K562 (cell line): ENCODE measurements at regions not wholly inside any gene's neighbourhood (a gene's known extent, or its start where the extent isn't known, plus 50 kb on each side); places are given as distances from the start of the nearest gene placed in this dataset.

ENCODE experiments used
- BCOR ChIP-seq: fragments of 450-650 bp; IDR thresholded peaks from 2 replicates; pipeline ENCODE4 v1.6.1; 2016
- CBX3 ChIP-seq, 2 experiments: IDR thresholded peaks; 1 replicate in 1 of 2; 2 replicates in 1 of 2; pipeline ENCODE4 v1.6.1; 2012; ENCODE audit warnings: inconsistent platforms in 2 of 2, low read length in 2 of 2, borderline replicate concordance in 1 of 2, control low read depth in 1 of 2
- ELF1 ChIP-seq: fragments of 200-800 bp; sonication (Bioruptor generic); IDR thresholded peaks from 2 replicates; pipeline ENCODE4 v1.6.1; 2016; ENCODE audit warnings: missing genetic modification characterization, missing compliant biosample characterization
- HCFC1 ChIP-seq: IDR thresholded peaks from 2 replicates; pipeline ENCODE4 v1.6.1; 2012; ENCODE audit warnings: low read depth, low read length, improper control_type of control experiment
- HDGF ChIP-seq: fragments of 450-650 bp; IDR thresholded peaks from 2 replicates; pipeline ENCODE4 v1.6.1; 2016
- HIVEP1 ChIP-seq: fragments of 250-450 bp; sonication (Bioruptor Pico); IDR thresholded peaks from 2 replicates; pipeline ENCODE4 v1.4.0; 2020; ENCODE audit warnings: mild to moderate bottlenecking
- HSF4 ChIP-seq: fragments of 250-450 bp; sonication (Bioruptor Pico); IDR thresholded peaks from 2 replicates; pipeline ENCODE4 v2.1.2; 2022; ENCODE audit warnings: mild to moderate bottlenecking, moderate library complexity, borderline replicate concordance
- KDM1A ChIP-seq, 2 experiments: fragments of 450-650 bp; IDR thresholded peaks; 2 replicates each; pipeline ENCODE4 v1.6.1; 2016; ENCODE audit warnings: mild to moderate bottlenecking in 2 of 2
- PHF20 ChIP-seq: fragments of 450-650 bp; IDR thresholded peaks from 2 replicates; pipeline ENCODE4 v1.6.1; 2018; ENCODE audit not compliant: partially characterized antibody
- RBM25 ChIP-seq: fragments of 200-400 bp; formaldehyde crosslinking; IDR thresholded peaks from 2 replicates; pipeline ENCODE4 v1.6.1; 2018; ENCODE audit warnings: low read length, low read depth, moderate library complexity; ENCODE audit not compliant: severe bottlenecking
- STAT5B ChIP-seq: fragments of 250-450 bp; sonication (Bioruptor Pico); IDR thresholded peaks from 2 replicates; pipeline ENCODE4 v1.8.0; 2021; ENCODE audit warnings: mild to moderate bottlenecking, inconsistent platforms
- TEAD2 ChIP-seq: fragments of 450-650 bp; IDR thresholded peaks from 2 replicates; pipeline ENCODE4 v1.6.1; 2016; ENCODE audit warnings: missing genetic modification characterization, control low read depth, missing compliant biosample characterization
- THRAP3 ChIP-seq: fragments of 450-650 bp; IDR thresholded peaks from 2 replicates; pipeline ENCODE4 v1.6.1; 2016; ENCODE audit warnings: mild to moderate bottlenecking, inconsistent platforms, borderline replicate concordance
- ZNF695 ChIP-seq: fragments of 450-650 bp; formaldehyde crosslinking; IDR thresholded peaks from 2 replicates; pipeline ENCODE4 v1.4.0; 2020; ENCODE audit warnings: mild to moderate bottlenecking, moderate library complexity
- ZNF77 ChIP-seq: fragments of 250-450 bp; sonication (Bioruptor Pico); IDR thresholded peaks from 2 replicates; pipeline ENCODE4 v1.5.0; 2020
- TF ChIP-seq, protein P1 (sequence below): fragments of 250-450 bp; sonication (Bioruptor Pico); IDR thresholded peaks from 2 replicates; pipeline ENCODE4 v1.4.0; 2020; ENCODE audit warnings: borderline replicate concordance
- TF ChIP-seq, protein P2 (sequence below): fragments of 200-800 bp; sonication (Bioruptor generic); IDR thresholded peaks from 2 replicates; pipeline ENCODE4 v1.6.1; 2017; ENCODE audit warnings: missing genetic modification characterization, missing compliant biosample characterization
- TF ChIP-seq, protein P3 (sequence below): fragments of 250-450 bp; sonication (Bioruptor Pico); IDR thresholded peaks from 2 replicates; pipeline ENCODE4 v1.9.0; 2021; ENCODE audit warnings: mild to moderate bottlenecking, inconsistent platforms
- TF ChIP-seq, protein P4 (sequence below): fragments of 250-450 bp; sonication (Bioruptor Pico); IDR thresholded peaks from 2 replicates; pipeline ENCODE4 v1.5.0; 2021; ENCODE audit warnings: mild to moderate bottlenecking, borderline replicate concordance

DNA sequence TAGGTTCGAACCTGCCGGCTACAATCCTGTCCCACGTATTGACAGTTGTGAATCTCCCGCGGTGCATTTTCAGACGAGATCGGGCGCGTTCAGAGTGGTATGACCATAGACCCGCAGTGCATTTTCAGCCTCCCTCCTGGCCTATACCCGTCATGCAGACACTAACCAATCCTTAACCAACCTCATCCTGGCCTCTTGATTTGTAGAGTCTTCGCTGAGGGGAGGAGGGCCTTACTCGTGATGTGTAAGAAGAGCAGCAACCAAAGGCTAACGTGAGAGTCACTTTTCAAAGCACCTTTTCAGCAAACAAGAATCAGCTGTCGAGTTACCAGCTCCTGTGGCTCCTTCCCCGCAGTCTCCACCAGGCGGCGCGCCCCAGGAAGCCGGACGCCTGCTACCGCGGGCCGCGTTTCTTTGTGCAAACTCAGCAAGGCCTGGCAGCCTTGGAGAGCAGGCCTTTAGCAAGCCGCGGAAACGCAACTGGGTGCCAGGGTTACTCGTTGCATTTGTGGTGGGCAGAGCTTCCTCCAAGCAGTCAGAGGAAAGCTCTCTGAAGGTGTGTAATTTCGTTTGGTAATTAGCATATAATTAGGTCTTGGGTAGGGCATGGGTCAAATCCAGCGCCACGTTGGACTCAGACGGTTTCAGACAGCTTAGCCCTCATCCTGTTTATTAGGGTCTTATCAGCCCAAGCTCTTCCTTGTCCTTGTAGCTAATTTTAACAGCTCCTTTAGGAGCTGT lies 139.8 kb downstream of the OR2B2 start (continued):
- TF ChIP-seq, protein P1, sequence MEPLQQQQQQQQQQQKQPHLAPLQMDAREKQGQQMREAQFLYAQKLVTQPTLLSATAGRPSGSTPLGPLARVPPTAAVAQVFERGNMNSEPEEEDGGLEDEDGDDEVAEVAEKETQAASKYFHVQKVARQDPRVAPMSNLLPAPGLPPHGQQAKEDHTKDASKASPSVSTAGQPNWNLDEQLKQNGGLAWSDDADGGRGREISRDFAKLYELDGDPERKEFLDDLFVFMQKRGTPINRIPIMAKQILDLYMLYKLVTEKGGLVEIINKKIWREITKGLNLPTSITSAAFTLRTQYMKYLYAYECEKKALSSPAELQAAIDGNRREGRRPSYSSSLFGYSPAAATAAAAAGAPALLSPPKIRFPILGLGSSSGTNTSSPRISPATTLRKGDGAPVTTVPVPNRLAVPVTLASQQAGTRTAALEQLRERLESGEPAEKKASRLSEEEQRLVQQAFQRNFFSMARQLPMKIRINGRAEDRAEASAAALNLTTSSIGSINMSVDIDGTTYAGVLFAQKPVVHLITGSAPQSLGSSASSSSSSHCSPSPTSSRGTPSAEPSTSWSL (CRISPR knock-in tag): no peak
- TF ChIP-seq ZNF695 (CRISPR knock-in tag) (no peak), CBX3 (IDR thresholded peaks at IDR 0.05; ENCODE audit: borderline replicate concordance in 1 of 2, low read length in 2 of 2) (peak in 1 of 2 experiments; percentile 93; a peak in 2 of 3 replicates), TEAD2 (tag) (no peak), THRAP3 (no peak), RBM25 (no peak), PHF20 (no peak), HIVEP1 (peak; percentile 46; the same call in 1 of the 2 replicates), STAT5B (CRISPR knock-in tag) (no peak), ELF1 (peak; percentile 58; the same call in 1 of the 2 replicates), KDM1A (IDR thresholded peaks at IDR 0.05) (no peak), ZNF77 (CRISPR knock-in tag) (no peak), HSF4 (CRISPR knock-in tag) (peak; percentile 85), HCFC1 (0 out of 2 replicates have a peak, but pooled peaks have one; percentile 39), BCOR (peak; percentile 67), HDGF (no peak; the same call in 1 of the 2 replicates)
- TF ChIP-seq, protein P2, sequence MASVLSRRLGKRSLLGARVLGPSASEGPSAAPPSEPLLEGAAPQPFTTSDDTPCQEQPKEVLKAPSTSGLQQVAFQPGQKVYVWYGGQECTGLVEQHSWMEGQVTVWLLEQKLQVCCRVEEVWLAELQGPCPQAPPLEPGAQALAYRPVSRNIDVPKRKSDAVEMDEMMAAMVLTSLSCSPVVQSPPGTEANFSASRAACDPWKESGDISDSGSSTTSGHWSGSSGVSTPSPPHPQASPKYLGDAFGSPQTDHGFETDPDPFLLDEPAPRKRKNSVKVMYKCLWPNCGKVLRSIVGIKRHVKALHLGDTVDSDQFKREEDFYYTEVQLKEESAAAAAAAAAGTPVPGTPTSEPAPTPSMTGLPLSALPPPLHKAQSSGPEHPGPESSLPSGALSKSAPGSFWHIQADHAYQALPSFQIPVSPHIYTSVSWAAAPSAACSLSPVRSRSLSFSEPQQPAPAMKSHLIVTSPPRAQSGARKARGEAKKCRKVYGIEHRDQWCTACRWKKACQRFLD (CRISPR knock-in tag): peak; percentile 87
- TF ChIP-seq, protein P3, sequence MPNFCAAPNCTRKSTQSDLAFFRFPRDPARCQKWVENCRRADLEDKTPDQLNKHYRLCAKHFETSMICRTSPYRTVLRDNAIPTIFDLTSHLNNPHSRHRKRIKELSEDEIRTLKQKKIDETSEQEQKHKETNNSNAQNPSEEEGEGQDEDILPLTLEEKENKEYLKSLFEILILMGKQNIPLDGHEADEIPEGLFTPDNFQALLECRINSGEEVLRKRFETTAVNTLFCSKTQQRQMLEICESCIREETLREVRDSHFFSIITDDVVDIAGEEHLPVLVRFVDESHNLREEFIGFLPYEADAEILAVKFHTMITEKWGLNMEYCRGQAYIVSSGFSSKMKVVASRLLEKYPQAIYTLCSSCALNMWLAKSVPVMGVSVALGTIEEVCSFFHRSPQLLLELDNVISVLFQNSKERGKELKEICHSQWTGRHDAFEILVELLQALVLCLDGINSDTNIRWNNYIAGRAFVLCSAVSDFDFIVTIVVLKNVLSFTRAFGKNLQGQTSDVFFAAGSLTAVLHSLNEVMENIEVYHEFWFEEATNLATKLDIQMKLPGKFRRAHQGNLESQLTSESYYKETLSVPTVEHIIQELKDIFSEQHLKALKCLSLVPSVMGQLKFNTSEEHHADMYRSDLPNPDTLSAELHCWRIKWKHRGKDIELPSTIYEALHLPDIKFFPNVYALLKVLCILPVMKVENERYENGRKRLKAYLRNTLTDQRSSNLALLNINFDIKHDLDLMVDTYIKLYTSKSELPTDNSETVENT: no peak
- TF ChIP-seq, protein P4, sequence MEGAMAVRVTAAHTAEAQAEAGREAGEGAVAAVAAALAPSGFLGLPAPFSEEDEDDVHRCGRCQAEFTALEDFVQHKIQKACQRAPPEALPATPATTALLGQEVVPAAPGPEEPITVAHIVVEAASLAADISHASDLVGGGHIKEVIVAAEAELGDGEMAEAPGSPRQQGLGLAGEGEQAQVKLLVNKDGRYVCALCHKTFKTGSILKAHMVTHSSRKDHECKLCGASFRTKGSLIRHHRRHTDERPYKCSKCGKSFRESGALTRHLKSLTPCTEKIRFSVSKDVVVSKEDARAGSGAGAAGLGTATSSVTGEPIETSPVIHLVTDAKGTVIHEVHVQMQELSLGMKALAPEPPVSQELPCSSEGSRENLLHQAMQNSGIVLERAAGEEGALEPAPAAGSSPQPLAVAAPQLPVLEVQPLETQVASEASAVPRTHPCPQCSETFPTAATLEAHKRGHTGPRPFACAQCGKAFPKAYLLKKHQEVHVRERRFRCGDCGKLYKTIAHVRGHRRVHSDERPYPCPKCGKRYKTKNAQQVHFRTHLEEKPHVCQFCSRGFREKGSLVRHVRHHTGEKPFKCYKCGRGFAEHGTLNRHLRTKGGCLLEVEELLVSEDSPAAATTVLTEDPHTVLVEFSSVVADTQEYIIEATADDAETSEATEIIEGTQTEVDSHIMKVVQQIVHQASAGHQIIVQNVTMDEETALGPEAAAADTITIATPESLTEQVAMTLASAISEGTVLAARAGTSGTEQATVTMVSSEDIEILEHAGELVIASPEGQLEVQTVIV (CRISPR knock-in tag): no peak
